UCSD-AML1 (cell line): ENCODE measurements at regions not wholly inside any gene's neighbourhood (a gene's known extent, or its start where the extent isn't known, plus 50 kb on each side); places are given as distances from the start of the nearest gene placed in this dataset.

Source experiments
- DNase-seq: peaks from one replicate; lab custom pipeline; 2025; ENCODE audit not compliant: unreplicated experiment; lab: John Stamatoyannopoulos, UW

GRCh38 chr10:28853195-28853594, 175.9 kb downstream of the BAMBI start:
- DNase-seq: no peak

GRCh38 chr10:28857164-28857563, 179.8 kb downstream of the BAMBI start:
- DNase-seq: no peak

- no peak for DNase-seq
These were observed 181.3 kb downstream of the BAMBI start for GRCh38 chr10:28858646-28859045.

GRCh38 chr10:28859791-28860190, 182.5 kb downstream of the BAMBI start:
- no peak for DNase-seq

- no peak for DNase-seq
These were observed 184.9 kb downstream of the BAMBI start for GRCh38 chr10:28862219-28862618.

- no peak for DNase-seq
These were observed 192.4 kb downstream of the BAMBI start for GRCh38 chr10:28869606-28870201.

GRCh38 chr10:28871665-28872064, 194.3 kb downstream of the BAMBI start:
- no peak for DNase-seq

GRCh38 chr10:28872587-28873165, 195.4 kb downstream of the BAMBI start:
- DNase-seq: no peak

- no peak for DNase-seq
These were observed 196.2 kb downstream of the BAMBI start for GRCh38 chr10:28873540-28873939.

- DNase-seq: no peak
These were observed 196.9 kb downstream of the BAMBI start for GRCh38 chr10:28874210-28874609.

- no peak for DNase-seq
These were observed 198.3 kb downstream of the BAMBI start for GRCh38 chr10:28875549-28876081.

GRCh38 chr10:28878236-28878970, 201.1 kb downstream of the BAMBI start:
- no peak for DNase-seq

GRCh38 chr10:28879246-28879645, 201.9 kb downstream of the BAMBI start:
- no peak for DNase-seq

GRCh38 chr10:28879875-28880682, 202.8 kb downstream of the BAMBI start:
- DNase-seq: no peak

GRCh38 chr10:28880683-28880950, 203.3 kb downstream of the BAMBI start:
- DNase-seq: no peak

- DNase-seq: no peak
These were observed 204.0 kb downstream of the BAMBI start for GRCh38 chr10:28881171-28881882.

GRCh38 chr10:28883741-28884423, 206.6 kb downstream of the BAMBI start:
- no peak for DNase-seq

GRCh38 chr10:28890121-28890950, 213.0 kb downstream of the BAMBI start:
- no peak for DNase-seq

GRCh38 chr10:28891058-28891713, 213.9 kb downstream of the BAMBI start:
- no peak for DNase-seq
